Astrocyte (in vitro differentiated cells and primary cell): ENCODE measurements at regions not wholly inside any gene's neighbourhood (a gene's known extent, or its start where the extent isn't known, plus 50 kb on each side); places are given as distances from the start of the nearest gene placed in this dataset.

Source experiments
- DNase-seq: peaks from one replicate; pipeline ENCODE4 v3.0.0-alpha.2; 2010; ENCODE audit warnings: low read depth
- FAIRE-seq: peaks from 2 replicates; lab custom pipeline; 2011; peaks lifted over from hg19 to GRCh38; lab: Jason Lieb, UNC
- H2AFZ ChIP-seq: 2 replicates; pipeline ENCODE4 v1.6.0; 2012; ENCODE audit warnings: low read depth, low read length, inconsistent platforms
- H3K27ac ChIP-seq: 2 replicates; pipeline ENCODE4 v1.5.1; 2011; ENCODE audit warnings: low read depth, low read length, inconsistent platforms
- H3K27me3 ChIP-seq: 2 replicates; pipeline ENCODE4 v1.6.0; 2011; ENCODE audit warnings: low read length, inconsistent platforms; ENCODE audit not compliant: insufficient read depth
- H3K36me3 ChIP-seq: 2 replicates; pipeline ENCODE4 v1.5.1; 2011; ENCODE audit warnings: low read length, inconsistent platforms; ENCODE audit not compliant: insufficient read depth
- H3K4me1 ChIP-seq: 2 replicates; pipeline ENCODE4 v1.5.1; 2011; ENCODE audit warnings: low read length, inconsistent platforms; ENCODE audit not compliant: insufficient read depth
- H3K4me2 ChIP-seq: 2 replicates; pipeline ENCODE4 v1.6.0; 2012; ENCODE audit warnings: low read length, inconsistent platforms
- H3K4me3 ChIP-seq: 2 replicates; pipeline ENCODE4 v1.5.1; 2011; ENCODE audit warnings: low read depth, mild to moderate bottlenecking, low read length, inconsistent platforms; ENCODE audit not compliant: insufficient read depth
- H3K79me2 ChIP-seq: 2 replicates; pipeline ENCODE4 v1.6.0; 2012; ENCODE audit warnings: mild to moderate bottlenecking, low read length, inconsistent platforms; ENCODE audit not compliant: insufficient read depth
- H3K9ac ChIP-seq: 2 replicates; pipeline ENCODE4 v1.6.0; 2012; ENCODE audit warnings: mild to moderate bottlenecking, low read length, inconsistent platforms
- H3K9me3 ChIP-seq: 2 replicates; pipeline ENCODE4 v1.5.1; 2012; ENCODE audit warnings: low read depth, mild to moderate bottlenecking, low read length, inconsistent platforms; ENCODE audit not compliant: insufficient read depth
- H4K20me1 ChIP-seq: 2 replicates; pipeline ENCODE4 v1.6.0; 2012; ENCODE audit warnings: low read length, inconsistent platforms; ENCODE audit not compliant: insufficient read depth
- H3K27ac Mint-ChIP-seq: one replicate; pipeline ENCODE4 v1.8.0; 2021; ENCODE audit warnings: mild to moderate bottlenecking, mixed read lengths; ENCODE audit not compliant: unreplicated experiment
- H3K27me3 Mint-ChIP-seq: one replicate; pipeline ENCODE4 v1.8.0; 2021; ENCODE audit warnings: low read depth, mixed read lengths; ENCODE audit not compliant: unreplicated experiment
- H3K36me3 Mint-ChIP-seq: one replicate; pipeline ENCODE4 v1.8.0; 2021; ENCODE audit warnings: low read depth, mixed read lengths; ENCODE audit not compliant: unreplicated experiment
- H3K4me1 Mint-ChIP-seq: one replicate; pipeline ENCODE4 v1.8.0; 2021; ENCODE audit warnings: low read depth, mixed read lengths; ENCODE audit not compliant: unreplicated experiment
- H3K4me3 Mint-ChIP-seq: one replicate; pipeline ENCODE4 v1.8.0; 2021; ENCODE audit warnings: mild to moderate bottlenecking, moderate library complexity, mixed read lengths; ENCODE audit not compliant: unreplicated experiment
- H3K9me3 Mint-ChIP-seq: one replicate; pipeline ENCODE4 v1.8.0; 2021; ENCODE audit warnings: mild to moderate bottlenecking, mixed read lengths; ENCODE audit not compliant: unreplicated experiment
- CTCF ChIP-seq: IDR thresholded peaks from 2 replicates; pipeline ENCODE4 v1.5.1; 2011; ENCODE audit warnings: low read depth, mild to moderate bottlenecking, inconsistent platforms, low read length, moderate library complexity; ENCODE audit not compliant: insufficient read depth
- EZH2 ChIP-seq: IDR thresholded peaks from 2 replicates; pipeline ENCODE4 v1.6.1; 2012; ENCODE audit warnings: mild to moderate bottlenecking, low read length, inconsistent platforms; ENCODE audit not compliant: insufficient read depth

- no peak for DNase-seq
- TF ChIP-seq CTCF (no peak), EZH2 (no peak)
- peaks cover 7% of the 10 kb centered on the region for H3K36me3 Mint-ChIP-seq
- Histone ChIP-seq H3K79me2 (peaks cover 99% of the 10 kb centered on the region), H3K9ac (no peak overlapping the region), H3K36me3 (peaks cover 9% of the 10 kb centered on the region), H3K27me3 (no peaks in the 10 kb centered on the region), H3K4me3 (no peak overlapping the region), H2AFZ (no peak overlapping the region), H4K20me1 (peaks cover 81% of the 10 kb centered on the region), H3K4me2 (no peak overlapping the region), H3K9me3 (no peaks in the 10 kb centered on the region), H3K27ac (no peak overlapping the region), H3K4me1 (no peaks in the 10 kb centered on the region)
- peaks cover 9% of the 10 kb centered on the region for H3K4me1 Mint-ChIP-seq
- H3K4me3 Mint-ChIP-seq: no peak overlapping the region
- H3K27me3 Mint-ChIP-seq: no peaks in the 10 kb centered on the region
- H3K27ac Mint-ChIP-seq: no peak overlapping the region
- no peak for FAIRE-seq
- H3K9me3 Mint-ChIP-seq: no peaks in the 10 kb centered on the region
These were observed 198.8 kb upstream of the KLF14 start for GRCh38 chr7:130932667-130933432.

GRCh38 chr7:130933919-130934318, 199.9 kb upstream of the KLF14 start:
- H3K27ac ChIP-seq: no peak overlapping the region
- Mint-ChIP-seq H3K9me3 (no peaks in the 10 kb centered on the region), H3K4me3 (no peak overlapping the region), H3K4me1 (peaks cover 12% of the 10 kb centered on the region), H3K27me3 (no peaks in the 10 kb centered on the region), H3K36me3 (peaks cover 7% of the 10 kb centered on the region), H3K27ac (no peak overlapping the region)
- FAIRE-seq: no peak
- H2AFZ ChIP-seq: no peak overlapping the region
- peaks cover 99% of the 10 kb centered on the region for H3K79me2 ChIP-seq
- peaks cover 9% of the 10 kb centered on the region for H3K36me3 ChIP-seq
- no peak for DNase-seq
- no peak overlapping the region for H3K4me3 ChIP-seq
- no peak overlapping the region for H3K4me2 ChIP-seq
- H3K27me3 ChIP-seq: no peaks in the 10 kb centered on the region
- H3K9ac ChIP-seq: no peak overlapping the region
- H3K4me1 ChIP-seq: peaks cover 5% of the 10 kb centered on the region
- TF ChIP-seq CTCF (no peak), EZH2 (no peak)
- H3K9me3 ChIP-seq: no peaks in the 10 kb centered on the region
- H4K20me1 ChIP-seq: peaks cover 79% of the 10 kb centered on the region

GRCh38 chr7:130935564-130936157, 201.7 kb upstream of the KLF14 start:
- H3K36me3 ChIP-seq: peaks cover 9% of the 10 kb centered on the region
- Mint-ChIP-seq H3K4me3 (no peak overlapping the region), H3K27me3 (no peaks in the 10 kb centered on the region), H3K36me3 (peaks cover 7% of the 10 kb centered on the region), H3K4me1 (peaks cover 13% of the 10 kb centered on the region), H3K9me3 (no peaks in the 10 kb centered on the region), H3K27ac (no peak overlapping the region)
- no peak overlapping the region for H3K27ac ChIP-seq
- H3K79me2 ChIP-seq: peaks cover 99% of the 10 kb centered on the region
- no peaks in the 10 kb centered on the region for H3K9me3 ChIP-seq
- no peak overlapping the region for H2AFZ ChIP-seq
- DNase-seq: no peak
- H3K9ac ChIP-seq: no peak overlapping the region
- TF ChIP-seq EZH2: no peak
- no peak for TF ChIP-seq CTCF
- peaks cover 10% of the 10 kb centered on the region for H3K4me1 ChIP-seq
- no peak overlapping the region for H3K4me3 ChIP-seq
- H3K27me3 ChIP-seq: no peaks in the 10 kb centered on the region
- FAIRE-seq: no peak
- peaks cover 70% of the 10 kb centered on the region for H4K20me1 ChIP-seq
- H3K4me2 ChIP-seq: no peak overlapping the region
